A673 (cell line): ENCODE measurements at regions not wholly inside any gene's neighbourhood (a gene's known extent, or its start where the extent isn't known, plus 50 kb on each side); places are given as distances from the start of the nearest gene placed in this dataset.

Experiments
- BruUV-seq: library from RNA; stranded (reverse); fragments of 400-500 nt; replicated peaks from 2 replicates; lab custom pipeline; 2021; lab: Mats Ljungman, UMichigan
- CTCF ChIA-PET: fragments of 300-600 bp; sonication (Branson Sonifier 250); formaldehyde crosslinking; loops from one replicate; lab custom pipeline; 2022; ENCODE audit warnings: antibody characterized with exemption; lab: Charles Lee
- POLR2A ChIA-PET: fragments of 300-600 bp; sonication (Branson Sonifier 250); formaldehyde crosslinking; loops from one replicate; lab custom pipeline; 2022; ENCODE audit warnings: antibody characterized with exemption; ENCODE audit not compliant: low non-redundant PET; lab: Charles Lee
- DNase-seq: peaks from one replicate; pipeline ENCODE4 v3.0.0-alpha.2; 2015; ENCODE audit warnings: low spot score
- H3K27ac ChIP-seq: fragments of 200-600 bp; sonication (generic); 2 replicates; pipeline ENCODE4 v1.5.1; 2016; ENCODE audit warnings: mixed run types, low read depth, mild to moderate bottlenecking, mixed read lengths, antibody characterized with exemption, low read length; ENCODE audit not compliant: poor library complexity, severe bottlenecking
- H3K27me3 ChIP-seq: fragments of 200-600 bp; sonication (generic); replicated peaks from 2 replicates; pipeline ENCODE4 v1.6.1; 2017; ENCODE audit warnings: mixed run types, low read depth, mild to moderate bottlenecking, mixed read lengths, antibody characterized with exemption, low read length; ENCODE audit not compliant: insufficient read depth, poor library complexity
- H3K36me3 ChIP-seq: fragments of 200-600 bp; sonication (generic); 2 replicates; pipeline ENCODE4 v1.6.1; 2016; ENCODE audit warnings: mixed run types, mild to moderate bottlenecking, mixed read lengths, antibody characterized with exemption, low read length; ENCODE audit not compliant: insufficient read depth, poor library complexity, severe bottlenecking
- H3K4me1 ChIP-seq: fragments of 200-600 bp; sonication (generic); 2 replicates; pipeline ENCODE4 v1.6.1; 2017; ENCODE audit warnings: mixed run types, mild to moderate bottlenecking, mixed read lengths, antibody characterized with exemption, low read length; ENCODE audit not compliant: insufficient read depth, poor library complexity, severe bottlenecking
- H3K4me3 ChIP-seq: fragments of 200-600 bp; sonication (generic); 2 replicates; pipeline ENCODE4 v1.5.1; 2016; ENCODE audit warnings: low read depth, mixed run types, mild to moderate bottlenecking, mixed read lengths, low read length; ENCODE audit not compliant: poor library complexity, severe bottlenecking
- H3K9me3 ChIP-seq: fragments of 200-600 bp; sonication (generic); 2 replicates; pipeline ENCODE4 v1.6.1; 2016; ENCODE audit warnings: mixed run types, low read depth, mild to moderate bottlenecking, mixed read lengths, antibody characterized with exemption, low read length; ENCODE audit not compliant: poor library complexity, severe bottlenecking
- CTCF ChIP-seq: fragments of 300-800, 200-600 bp; sonication (generic); conservative IDR thresholded peaks from 2 replicates; pipeline ENCODE4 v1.5.1; 2017; ENCODE audit warnings: low read depth, mild to moderate bottlenecking, antibody characterized with exemption, low read length, moderate library complexity, mixed read lengths
- EZH2 ChIP-seq: fragments of 200-600 bp; sonication (generic); IDR thresholded peaks from 2 replicates; pipeline ENCODE4 v1.6.1; 2017; ENCODE audit warnings: borderline replicate concordance, low read depth, mild to moderate bottlenecking, mixed read lengths, antibody characterized with exemption, low read length; ENCODE audit not compliant: poor library complexity, severe bottlenecking
- intact Hi-C: fragments of 100-400 bp; cut with micrococcal nuclease; formaldehyde crosslinking; loops from one replicate; pipeline ENCODE4 v1.10.0; 2022; ENCODE audit not compliant: unreplicated experiment

- no peaks in the 10 kb centered on the region for H3K9me3 ChIP-seq
- TF ChIP-seq EZH2, result no peak
- TF ChIP-seq CTCF, result no peak
- ChIA-PET POLR2A (no interaction called here), CTCF (no interaction called here)
- H3K4me1 ChIP-seq, result no peaks in the 10 kb centered on the region
- no TSS peak for BruUV-seq
- no peak overlapping the region for H3K4me3 ChIP-seq
- H3K27me3 ChIP-seq, result no peaks in the 10 kb centered on the region
- no peaks in the 10 kb centered on the region for H3K36me3 ChIP-seq
- intact Hi-C loops, result no loop called here
- DNase-seq, result no peak
- H3K27ac ChIP-seq, result no peak overlapping the region
These were observed 955.3 kb upstream of the WWC1 start for GRCh38 chr5:167336161-167336560.

GRCh38 chr5:167339205-167339604, 952.2 kb upstream of the WWC1 start:
- no peak overlapping the region for H3K27ac ChIP-seq
- no peak for TF ChIP-seq EZH2
- no peak for TF ChIP-seq CTCF
- no TSS peak for BruUV-seq
- intact Hi-C loops, result no loop called here
- DNase-seq, result peak; percentile 36
- H3K36me3 ChIP-seq, result no peaks in the 10 kb centered on the region
- no peaks in the 10 kb centered on the region for H3K27me3 ChIP-seq
- H3K9me3 ChIP-seq, result no peaks in the 10 kb centered on the region
- H3K4me1 ChIP-seq, result no peaks in the 10 kb centered on the region
- ChIA-PET POLR2A (no interaction called here), CTCF (no interaction called here)
- H3K4me3 ChIP-seq, result no peak overlapping the region

GRCh38 chr5:167346461-167346860, 945.0 kb upstream of the WWC1 start:
- no peak for TF ChIP-seq CTCF
- TF ChIP-seq EZH2, result no peak
- no TSS peak for BruUV-seq
- no peak for DNase-seq
- Histone ChIP-seq H3K4me1 (peaks cover 7% of the 10 kb centered on the region), H3K27ac (no peak overlapping the region), H3K9me3 (no peaks in the 10 kb centered on the region), H3K36me3 (no peaks in the 10 kb centered on the region), H3K27me3 (no peaks in the 10 kb centered on the region), H3K4me3 (no peak overlapping the region)
- intact Hi-C loops, result no loop called here
- POLR2A ChIA-PET, result no interaction called here
- CTCF ChIA-PET, result no interaction called here
